ENCODE measurements at regions not wholly inside any gene's neighbourhood (a gene's known extent, or its start where the extent isn't known, plus 50 kb on each side); places are given as distances from the start of the nearest gene placed in this dataset.

GRCh38 chr1:3954170-3955169, 54.4 kb upstream of the C1orf174 start:
- Histone ChIP-seq H3K36me3 (ENCODE audit: control insufficient read depth, insufficient read depth, low read length) (no peaks in the 10 kb centered on the region), H3K27me3 (ENCODE audit: control insufficient read depth, insufficient read depth, low read length) (peaks cover 10% of the 10 kb centered on the region; the same call in 1 of the 2 replicates), H3K4me3 (ENCODE audit: low read depth, low read length) (no peak overlapping the region), H3K27ac (ENCODE audit: low read depth, low read length) (no peak overlapping the region), H3K9me3 (ENCODE audit: control insufficient read depth, insufficient read depth, low read depth, low read length) (peaks cover 4% of the 10 kb centered on the region; the same call in 1 of the 2 replicates), H3K4me1 (ENCODE audit: control insufficient read depth, insufficient read depth, low read length) (peaks cover 4% of the 10 kb centered on the region; the same call in 1 of the 2 replicates), H3K9ac (ENCODE audit: low read length) (peak overlapping the region; percentile 12)

- no peak overlapping the region for H3K4me3 ChIP-seq (ENCODE audit: low read depth, low read length)
- no peaks in the 10 kb centered on the region for H3K9me3 ChIP-seq (ENCODE audit: control insufficient read depth, insufficient read depth, low read depth, low read length)
- peaks cover 10% of the 10 kb centered on the region; the same call in 1 of the 2 replicates for H3K27me3 ChIP-seq (ENCODE audit: control insufficient read depth, insufficient read depth, low read length)
- H3K9ac ChIP-seq (ENCODE audit: low read length), result no peak overlapping the region
- no peak overlapping the region for H3K27ac ChIP-seq (ENCODE audit: low read depth, low read length)
- H3K36me3 ChIP-seq (ENCODE audit: control insufficient read depth, insufficient read depth, low read length), result no peaks in the 10 kb centered on the region
- H3K4me1 ChIP-seq (ENCODE audit: control insufficient read depth, insufficient read depth, low read length), result peaks cover 4% of the 10 kb centered on the region; the same call in 1 of the 2 replicates
Measured at GRCh38 chr1:3955196-3955772, 55.2 kb upstream of the C1orf174 start.

GRCh38 chr1:3956527-3957170, 56.6 kb upstream of the C1orf174 start:
- no peaks in the 10 kb centered on the region for H3K9me3 ChIP-seq (ENCODE audit: control insufficient read depth, insufficient read depth, low read depth, low read length)
- H3K4me3 ChIP-seq (ENCODE audit: low read depth, low read length), result no peak overlapping the region
- no peak overlapping the region for H3K9ac ChIP-seq (ENCODE audit: low read length)
- H3K36me3 ChIP-seq (ENCODE audit: control insufficient read depth, insufficient read depth, low read length), result no peaks in the 10 kb centered on the region
- H3K27ac ChIP-seq (ENCODE audit: low read depth, low read length), result no peak overlapping the region
- peaks cover 4% of the 10 kb centered on the region; the same call in 1 of the 2 replicates for H3K4me1 ChIP-seq (ENCODE audit: control insufficient read depth, insufficient read depth, low read length)
- H3K27me3 ChIP-seq (ENCODE audit: control insufficient read depth, insufficient read depth, low read length), result peaks cover 10% of the 10 kb centered on the region; the same call in 1 of the 2 replicates

GRCh38 chr1:3959361-3959760, 59.3 kb upstream of the C1orf174 start:
- Histone ChIP-seq H3K27ac (ENCODE audit: low read depth, low read length) (no peak overlapping the region), H3K36me3 (ENCODE audit: control insufficient read depth, insufficient read depth, low read length) (no peaks in the 10 kb centered on the region), H3K9ac (ENCODE audit: low read length) (no peak overlapping the region), H3K4me1 (ENCODE audit: control insufficient read depth, insufficient read depth, low read length) (peaks cover 4% of the 10 kb centered on the region; the same call in 1 of the 2 replicates), H3K9me3 (ENCODE audit: control insufficient read depth, insufficient read depth, low read depth, low read length) (no peaks in the 10 kb centered on the region), H3K27me3 (ENCODE audit: control insufficient read depth, insufficient read depth, low read length) (no peaks in the 10 kb centered on the region), H3K4me3 (ENCODE audit: low read depth, low read length) (no peak overlapping the region)

GRCh38 chr1:3963554-3963953, 63.5 kb upstream of the C1orf174 start:
- no peaks in the 10 kb centered on the region for H3K36me3 ChIP-seq (ENCODE audit: control insufficient read depth, insufficient read depth, low read length)
- H3K9me3 ChIP-seq (ENCODE audit: control insufficient read depth, insufficient read depth, low read depth, low read length), result peaks cover 19% of the 10 kb centered on the region
- no peak overlapping the region for H3K4me3 ChIP-seq (ENCODE audit: low read depth, low read length)
- no peaks in the 10 kb centered on the region for H3K4me1 ChIP-seq (ENCODE audit: control insufficient read depth, insufficient read depth, low read length)
- H3K27me3 ChIP-seq (ENCODE audit: control insufficient read depth, insufficient read depth, low read length), result no peaks in the 10 kb centered on the region
- no peak overlapping the region for H3K27ac ChIP-seq (ENCODE audit: low read depth, low read length)
- H3K9ac ChIP-seq (ENCODE audit: low read length), result no peak overlapping the region

- no peak overlapping the region for H3K9ac ChIP-seq (ENCODE audit: low read length)
- no peaks in the 10 kb centered on the region for H3K4me1 ChIP-seq (ENCODE audit: control insufficient read depth, insufficient read depth, low read length)
- no peak overlapping the region for H3K4me3 ChIP-seq (ENCODE audit: low read depth, low read length)
- H3K36me3 ChIP-seq (ENCODE audit: control insufficient read depth, insufficient read depth, low read length), result no peaks in the 10 kb centered on the region
- H3K9me3 ChIP-seq (ENCODE audit: control insufficient read depth, insufficient read depth, low read depth, low read length), result peaks cover 31% of the 10 kb centered on the region
- H3K27ac ChIP-seq (ENCODE audit: low read depth, low read length), result no peak overlapping the region
- H3K27me3 ChIP-seq (ENCODE audit: control insufficient read depth, insufficient read depth, low read length), result no peaks in the 10 kb centered on the region
Measured at GRCh38 chr1:3965693-3966092, 65.6 kb upstream of the C1orf174 start.

- H3K36me3 ChIP-seq (ENCODE audit: control insufficient read depth, insufficient read depth, low read length), result no peaks in the 10 kb centered on the region
- H3K4me1 ChIP-seq (ENCODE audit: control insufficient read depth, insufficient read depth, low read length), result no peaks in the 10 kb centered on the region
- no peaks in the 10 kb centered on the region for H3K27me3 ChIP-seq (ENCODE audit: control insufficient read depth, insufficient read depth, low read length)
- no peak overlapping the region for H3K9ac ChIP-seq (ENCODE audit: low read length)
- H3K27ac ChIP-seq (ENCODE audit: low read depth, low read length), result no peak overlapping the region
- peaks cover 31% of the 10 kb centered on the region for H3K9me3 ChIP-seq (ENCODE audit: control insufficient read depth, insufficient read depth, low read depth, low read length)
- no peak overlapping the region for H3K4me3 ChIP-seq (ENCODE audit: low read depth, low read length)
Measured at GRCh38 chr1:3968851-3969250, 68.8 kb upstream of the C1orf174 start.

GRCh38 chr1:3971981-3972380, 71.9 kb upstream of the C1orf174 start:
- Histone ChIP-seq H3K9ac (ENCODE audit: low read length) (no peak overlapping the region), H3K4me1 (ENCODE audit: control insufficient read depth, insufficient read depth, low read length) (no peaks in the 10 kb centered on the region), H3K4me3 (ENCODE audit: low read depth, low read length) (no peak overlapping the region), H3K36me3 (ENCODE audit: control insufficient read depth, insufficient read depth, low read length) (no peaks in the 10 kb centered on the region), H3K27ac (ENCODE audit: low read depth, low read length) (no peak overlapping the region), H3K27me3 (ENCODE audit: control insufficient read depth, insufficient read depth, low read length) (no peaks in the 10 kb centered on the region), H3K9me3 (ENCODE audit: control insufficient read depth, insufficient read depth, low read depth, low read length) (peaks cover 26% of the 10 kb centered on the region)

GRCh38 chr1:3975903-3976630, 76.0 kb upstream of the C1orf174 start:
- H3K27me3 ChIP-seq (ENCODE audit: control insufficient read depth, insufficient read depth, low read length), result no peaks in the 10 kb centered on the region
- H3K36me3 ChIP-seq (ENCODE audit: control insufficient read depth, insufficient read depth, low read length), result no peaks in the 10 kb centered on the region
- no peak overlapping the region for H3K27ac ChIP-seq (ENCODE audit: low read depth, low read length)
- no peaks in the 10 kb centered on the region for H3K9me3 ChIP-seq (ENCODE audit: control insufficient read depth, insufficient read depth, low read depth, low read length)
- no peaks in the 10 kb centered on the region for H3K4me1 ChIP-seq (ENCODE audit: control insufficient read depth, insufficient read depth, low read length)
- H3K9ac ChIP-seq (ENCODE audit: low read length), result no peak overlapping the region
- H3K4me3 ChIP-seq (ENCODE audit: low read depth, low read length), result no peak overlapping the region

GRCh38 chr1:3976821-3977220, 76.7 kb upstream of the C1orf174 start:
- no peaks in the 10 kb centered on the region for H3K4me1 ChIP-seq (ENCODE audit: control insufficient read depth, insufficient read depth, low read length)
- H3K9ac ChIP-seq (ENCODE audit: low read length), result no peak overlapping the region
- H3K27me3 ChIP-seq (ENCODE audit: control insufficient read depth, insufficient read depth, low read length), result no peaks in the 10 kb centered on the region
- H3K36me3 ChIP-seq (ENCODE audit: control insufficient read depth, insufficient read depth, low read length), result no peaks in the 10 kb centered on the region
- H3K9me3 ChIP-seq (ENCODE audit: control insufficient read depth, insufficient read depth, low read depth, low read length), result no peaks in the 10 kb centered on the region
- H3K4me3 ChIP-seq (ENCODE audit: low read depth, low read length), result no peak overlapping the region
- H3K27ac ChIP-seq (ENCODE audit: low read depth, low read length), result no peak overlapping the region

Measured in HUES6 (cell line).